Heart left ventricle (tissue), 13 donors: ENCODE measurements at regions not wholly inside any gene's neighbourhood (a gene's known extent, or its start where the extent isn't known, plus 50 kb on each side); places are given as distances from the start of the nearest gene placed in this dataset.

Source experiments
- CTCF ChIP-seq, 12 donors: fragments of 200-600 bp; sonication (generic) in 4 of 12; IDR thresholded peaks; one replicate each; pipeline versions ENCODE4 v1.5.0 to v1.8.0; 2018 to 2022; ENCODE audit warnings: antibody characterized with exemption in 12 of 12, mild to moderate bottlenecking in 5 of 12
- POLR2A ChIP-seq, 2 donors: fragments of 450-650 bp; IDR thresholded peaks; one replicate each; pipeline ENCODE4 v1.6.1; 2017; ENCODE audit warnings: antibody characterized with exemption in 2 of 2, mild to moderate bottlenecking in 2 of 2, moderate library complexity in 2 of 2
- donor health status: ischemic (EF 13 %, LVEDD 7.1; RV severe dilation, severe dysfunction).
- donor health status: DM: no; HTN: yes; CAD: no.
- donor health status: DM: no; HTN: no; CAD: no.
- donor health status: ischemic (EF 25% LVEDD 6.9; RV normal size, moderate dysfunction).
- donor health status: ischemic (EF 25% LVEDD 5.7; RV mildly dilated, moderate dysfunction).
- donor health status: ischemic (EF 35%, LVEDD 5.7; RV mildly dilated, moderate dysfunction).
- donor health status: nonischemic (EF 11% LVEDD 7.7; RV severe dilation, severe dysfunction).
- donor health status: DM: yes; HTN: yes; CAD: no.
- donor health status: PGD.
- donor health status: ischemic (EF 29% LVEDD 5.4; RV normal size, mild dysfunction).
- donor health status: nonischemic (EF 23%, LVEDD 6.1; RV moderate dilation, normal function).

DNA sequence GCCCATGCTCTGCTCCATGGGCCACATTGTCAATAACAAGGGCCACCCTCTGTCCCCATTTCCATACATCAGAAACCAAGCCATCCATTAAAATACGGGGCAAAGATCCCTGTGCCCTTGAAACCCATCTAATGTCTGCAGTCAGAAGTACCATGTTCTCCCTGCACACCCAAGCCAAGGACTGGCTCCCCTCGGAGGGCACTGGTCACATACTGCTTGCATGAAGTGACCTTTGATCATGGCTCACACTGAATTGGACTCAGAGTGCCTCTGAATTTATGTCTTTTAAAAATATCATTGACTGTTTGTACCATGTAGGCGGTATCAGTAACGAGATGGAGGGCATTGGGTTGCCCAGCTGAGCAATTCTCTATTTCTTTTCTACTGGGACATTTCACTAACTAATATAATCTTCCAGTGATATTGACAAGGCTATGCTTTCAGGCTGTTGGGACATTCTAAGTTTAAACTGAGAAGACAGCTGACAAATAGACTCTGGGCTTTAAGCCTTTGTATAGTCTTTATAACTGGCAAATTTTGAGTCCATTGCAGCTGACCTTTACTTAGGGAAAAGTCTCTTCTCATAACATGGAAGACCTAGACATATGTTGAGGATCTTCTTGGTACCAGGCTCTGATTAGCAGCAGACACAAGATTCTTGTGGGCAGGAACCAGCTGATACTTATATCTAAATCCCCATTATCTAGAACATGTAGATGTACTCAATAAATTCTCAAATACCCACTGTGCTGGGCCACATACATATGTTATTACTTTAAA is 214.3 kb downstream of the MYCN start:
- TF ChIP-seq POLR2A (IDR thresholded peaks at IDR 0.05), result no peak
- no peak for TF ChIP-seq CTCF (IDR thresholded peaks at IDR 0.05)
